OCI-LY1 (cell line): ENCODE measurements at regions not wholly inside any gene's neighbourhood (a gene's known extent, or its start where the extent isn't known, plus 50 kb on each side); places are given as distances from the start of the nearest gene placed in this dataset.

ENCODE experiments used
- CTCF ChIP-seq: fragments of 200-600 bp; sonication (generic), shearing (Covaris generic); IDR thresholded peaks from 2 replicates; pipeline ENCODE4 v1.5.1; 2017; ENCODE audit warnings: mild to moderate bottlenecking, antibody characterized with exemption, low read length, moderate library complexity, mixed read lengths
- EZH2 ChIP-seq: fragments of 200-600 bp; sonication (generic), shearing (Covaris generic); IDR thresholded peaks from 2 replicates; pipeline ENCODE4 v1.8.0; 2017; ENCODE audit warnings: borderline replicate concordance, mixed run types, mild to moderate bottlenecking, antibody characterized with exemption, low read length, moderate library complexity, mixed read lengths

- TF ChIP-seq CTCF (no peak), EZH2 (no peak)
Observed at GRCh38 chr20:60680554-60680953, 571.5 kb upstream of the CDH4 start.
